ENCODE measurements at regions not wholly inside any gene's neighbourhood (a gene's known extent, or its start where the extent isn't known, plus 50 kb on each side); places are given as distances from the start of the nearest gene placed in this dataset.

- TF ChIP-seq CTCF (IDR thresholded peaks at IDR 0.05; ENCODE audit: extremely low read depth, low read depth, low read length): no peak
These were observed 165.9 kb upstream of the GSC start for GRCh38 chr14:94935706-94936300.

GRCh38 chr14:94934276-94934810 is 164.4 kb upstream of the GSC start:
- Histone ChIP-seq H2AFZ (ENCODE audit: low read length) (no peak overlapping the region), H3K36me3 (ENCODE audit: insufficient read depth, low read length) (no peaks in the 10 kb centered on the region), H4K20me1 (ENCODE audit: insufficient read depth, low read length) (no peaks in the 10 kb centered on the region), H3K9me3 (ENCODE audit: low read depth, low read length) (no peaks in the 10 kb centered on the region), H3K4me3 (ENCODE audit: insufficient read depth, low read length) (no peak overlapping the region), H3K4me1 (ENCODE audit: insufficient read depth, low read length) (no peaks in the 10 kb centered on the region), H3K27ac (ENCODE audit: low read depth, low read length) (no peak overlapping the region), H3K4me2 (ENCODE audit: insufficient read depth, low read length) (no peak overlapping the region), H3K27me3 (ENCODE audit: insufficient read depth, low read length) (peaks cover 7% of the 10 kb centered on the region), H3K79me2 (ENCODE audit: insufficient read depth, low read length) (no peaks in the 10 kb centered on the region)
- DNase-seq (ENCODE audit: insufficient read length, low spot score, missing footprints): no peak
- no peak for TF ChIP-seq CTCF (IDR thresholded peaks at IDR 0.05; ENCODE audit: extremely low read depth, low read depth, low read length)

More at GRCh38 chr14:94935706-94936300, 165.9 kb upstream of the GSC start:
- no peaks in the 10 kb centered on the region for H3K9me3 ChIP-seq (ENCODE audit: low read depth, low read length)
- H3K27me3 ChIP-seq (ENCODE audit: insufficient read depth, low read length): peaks cover 7% of the 10 kb centered on the region
- no peak overlapping the region for H3K27ac ChIP-seq (ENCODE audit: low read depth, low read length)
- no peaks in the 10 kb centered on the region for H3K79me2 ChIP-seq (ENCODE audit: insufficient read depth, low read length)
- H4K20me1 ChIP-seq (ENCODE audit: insufficient read depth, low read length): no peaks in the 10 kb centered on the region
- H3K4me2 ChIP-seq (ENCODE audit: insufficient read depth, low read length): no peak overlapping the region
- no peaks in the 10 kb centered on the region for H3K36me3 ChIP-seq (ENCODE audit: insufficient read depth, low read length)
- no peak overlapping the region for H3K4me3 ChIP-seq (ENCODE audit: insufficient read depth, low read length)
- no peak for DNase-seq (ENCODE audit: insufficient read length, low spot score, missing footprints)
- H2AFZ ChIP-seq (ENCODE audit: low read length): no peak overlapping the region
- no peaks in the 10 kb centered on the region for H3K4me1 ChIP-seq (ENCODE audit: insufficient read depth, low read length)

GRCh38 chr14:94933486-94933885 is 163.6 kb upstream of the GSC start:
- no peak overlapping the region for H2AFZ ChIP-seq (ENCODE audit: low read length)
- no peaks in the 10 kb centered on the region for H3K4me1 ChIP-seq (ENCODE audit: insufficient read depth, low read length)
- H3K4me2 ChIP-seq (ENCODE audit: insufficient read depth, low read length): no peak overlapping the region
- no peak for TF ChIP-seq CTCF (IDR thresholded peaks at IDR 0.05; ENCODE audit: extremely low read depth, low read depth, low read length)
- no peaks in the 10 kb centered on the region for H3K79me2 ChIP-seq (ENCODE audit: insufficient read depth, low read length)
- DNase-seq (ENCODE audit: insufficient read length, low spot score, missing footprints): no peak
- H3K4me3 ChIP-seq (ENCODE audit: insufficient read depth, low read length): no peak overlapping the region
- peaks cover 7% of the 10 kb centered on the region for H3K27me3 ChIP-seq (ENCODE audit: insufficient read depth, low read length)
- H3K27ac ChIP-seq (ENCODE audit: low read depth, low read length): no peak overlapping the region
- H3K36me3 ChIP-seq (ENCODE audit: insufficient read depth, low read length): no peaks in the 10 kb centered on the region
- H3K9me3 ChIP-seq (ENCODE audit: low read depth, low read length): no peaks in the 10 kb centered on the region
- no peaks in the 10 kb centered on the region for H4K20me1 ChIP-seq (ENCODE audit: insufficient read depth, low read length)

- Histone ChIP-seq H3K36me3 (ENCODE audit: insufficient read depth, low read length) (no peaks in the 10 kb centered on the region), H3K4me1 (ENCODE audit: insufficient read depth, low read length) (no peaks in the 10 kb centered on the region), H4K20me1 (ENCODE audit: insufficient read depth, low read length) (no peaks in the 10 kb centered on the region), H3K4me3 (ENCODE audit: insufficient read depth, low read length) (no peak overlapping the region), H3K27ac (ENCODE audit: low read depth, low read length) (no peak overlapping the region), H3K9me3 (ENCODE audit: low read depth, low read length) (no peaks in the 10 kb centered on the region), H3K79me2 (ENCODE audit: insufficient read depth, low read length) (no peaks in the 10 kb centered on the region), H3K27me3 (ENCODE audit: insufficient read depth, low read length) (peaks cover 7% of the 10 kb centered on the region), H3K4me2 (ENCODE audit: insufficient read depth, low read length) (no peak overlapping the region), H2AFZ (ENCODE audit: low read length) (no peak overlapping the region)
- no peak for DNase-seq (ENCODE audit: insufficient read length, low spot score, missing footprints)
- no peak for TF ChIP-seq CTCF (IDR thresholded peaks at IDR 0.05; ENCODE audit: extremely low read depth, low read depth, low read length)
These were observed 162.7 kb upstream of the GSC start for GRCh38 chr14:94932589-94932988.
